Lower lobe of right lung (tissue), 2 donors: ENCODE measurements at regions not wholly inside any gene's neighbourhood (a gene's known extent, or its start where the extent isn't known, plus 50 kb on each side); places are given as distances from the start of the nearest gene placed in this dataset.

Experiments
- ATAC-seq, 2 donors: fragments of 200-7000 bp; cut with Tn5 transposase; one replicate each; pipeline ENCODE4 v1.9.1; 2020 to 2022; ENCODE audit warnings: mild to moderate bottlenecking in 2 of 2, moderate library complexity in 2 of 2
- DNase-seq: peaks from one replicate; pipeline ENCODE4 v3.0.0-alpha.2; 2020
- H3K27ac ChIP-seq: fragments of 200-600 bp; one replicate; pipeline ENCODE4 v1.8.0; 2022
- H3K27me3 ChIP-seq: fragments of 200-600 bp; one replicate; pipeline ENCODE4 v1.8.0; 2022; ENCODE audit warnings: low read depth
- H3K36me3 ChIP-seq: fragments of 200-600 bp; one replicate; pipeline ENCODE4 v1.8.0; 2022; ENCODE audit warnings: mild to moderate bottlenecking
- H3K4me1 ChIP-seq: fragments of 200-600 bp; one replicate; pipeline ENCODE4 v1.8.0; 2022
- H3K4me3 ChIP-seq: fragments of 200-600 bp; one replicate; pipeline ENCODE4 v1.8.0; 2022; ENCODE audit warnings: mild to moderate bottlenecking
- H3K9me3 ChIP-seq: fragments of 200-600 bp; one replicate; pipeline ENCODE4 v1.8.0; 2022
- intact Hi-C: fragments of 100-400 bp; cut with DNase I; formaldehyde crosslinking; loops from one replicate; pipeline ENCODE4 v1.11.0; 2022
- TF ChIP-seq, protein P1 (sequence below): fragments of 200-600 bp; IDR thresholded peaks from one replicate; pipeline ENCODE4 v1.8.0; 2022; ENCODE audit warnings: antibody characterized with exemption, mild to moderate bottlenecking
- donor health status: DM: no; HTN: yes; CAD: no; lungs with severe emphysema.

DNA sequence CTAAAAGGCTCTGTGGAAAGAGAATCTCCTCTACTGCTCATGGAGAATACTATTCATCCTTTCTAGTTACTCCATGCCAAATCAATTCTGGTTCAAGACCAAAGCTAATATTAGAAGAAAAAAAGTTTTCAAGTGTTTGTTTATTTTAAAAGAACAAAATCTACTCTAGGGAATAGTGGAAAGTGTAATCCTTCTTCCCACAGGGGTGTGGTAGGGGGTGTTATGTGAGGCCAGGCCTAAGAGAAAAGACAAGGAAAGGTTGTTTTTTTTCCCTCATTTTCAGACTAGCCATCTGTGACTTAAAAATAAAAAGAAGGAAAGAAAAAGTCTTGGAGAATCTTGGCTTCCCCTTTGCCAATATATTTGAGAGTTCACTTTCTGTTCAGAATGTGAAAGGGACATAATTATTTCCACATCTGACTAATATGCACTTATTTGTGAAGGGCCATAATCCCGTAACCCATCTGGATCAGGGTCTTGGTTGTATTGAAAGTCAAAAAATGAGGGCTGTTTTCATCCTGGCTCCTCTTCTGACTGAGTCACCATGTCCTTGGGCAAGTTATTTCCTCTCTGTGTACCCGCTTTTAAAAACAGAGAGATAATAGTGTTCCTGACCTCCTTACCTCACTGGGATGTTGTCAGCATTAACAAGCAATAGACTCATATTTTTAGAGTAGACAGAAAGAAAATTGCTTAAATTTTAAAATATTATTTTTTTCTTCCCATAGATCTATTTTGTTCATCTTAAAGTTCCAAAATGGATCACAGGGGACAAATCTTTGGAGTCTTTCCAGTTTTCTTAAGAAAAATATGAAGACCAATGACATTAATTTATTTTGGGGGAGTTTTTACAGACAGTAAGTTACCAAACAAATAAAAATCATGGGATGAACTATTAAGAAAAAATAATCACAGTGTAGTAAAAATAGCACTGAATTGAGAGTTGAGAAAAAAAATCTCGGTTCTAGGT is 233.7 kb downstream of the IBTK start:
- intact Hi-C loops = no loop called here
- peak overlapping the region; percentile 60 for H3K27ac ChIP-seq
- no peak for DNase-seq
- H3K9me3 ChIP-seq = no peaks in the 10 kb centered on the region
- no peak overlapping the region for H3K4me3 ChIP-seq
- no peaks in the 10 kb centered on the region for H3K36me3 ChIP-seq
- TF ChIP-seq, protein P1, sequence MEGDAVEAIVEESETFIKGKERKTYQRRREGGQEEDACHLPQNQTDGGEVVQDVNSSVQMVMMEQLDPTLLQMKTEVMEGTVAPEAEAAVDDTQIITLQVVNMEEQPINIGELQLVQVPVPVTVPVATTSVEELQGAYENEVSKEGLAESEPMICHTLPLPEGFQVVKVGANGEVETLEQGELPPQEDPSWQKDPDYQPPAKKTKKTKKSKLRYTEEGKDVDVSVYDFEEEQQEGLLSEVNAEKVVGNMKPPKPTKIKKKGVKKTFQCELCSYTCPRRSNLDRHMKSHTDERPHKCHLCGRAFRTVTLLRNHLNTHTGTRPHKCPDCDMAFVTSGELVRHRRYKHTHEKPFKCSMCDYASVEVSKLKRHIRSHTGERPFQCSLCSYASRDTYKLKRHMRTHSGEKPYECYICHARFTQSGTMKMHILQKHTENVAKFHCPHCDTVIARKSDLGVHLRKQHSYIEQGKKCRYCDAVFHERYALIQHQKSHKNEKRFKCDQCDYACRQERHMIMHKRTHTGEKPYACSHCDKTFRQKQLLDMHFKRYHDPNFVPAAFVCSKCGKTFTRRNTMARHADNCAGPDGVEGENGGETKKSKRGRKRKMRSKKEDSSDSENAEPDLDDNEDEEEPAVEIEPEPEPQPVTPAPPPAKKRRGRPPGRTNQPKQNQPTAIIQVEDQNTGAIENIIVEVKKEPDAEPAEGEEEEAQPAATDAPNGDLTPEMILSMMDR = no peak
- no peaks in the 10 kb centered on the region for H3K27me3 ChIP-seq
- peaks cover 29% of the 10 kb centered on the region for H3K4me1 ChIP-seq
- ATAC-seq = peak; percentile 34 to 39

GRCh38 chr6:82006027-82006738 is 241.4 kb downstream of the IBTK start:
- Histone ChIP-seq H3K4me1 (no peaks in the 10 kb centered on the region), H3K9me3 (peaks cover 3% of the 10 kb centered on the region), H3K36me3 (no peaks in the 10 kb centered on the region), H3K4me3 (no peak overlapping the region), H3K27me3 (no peaks in the 10 kb centered on the region), H3K27ac (no peak overlapping the region)
- peak; percentile 18 for DNase-seq
- TF ChIP-seq, protein P1 = peak; percentile 54
- ATAC-seq = peak; percentile 62 to 68
- intact Hi-C loops = no loop called here

- H3K27me3 ChIP-seq = no peaks in the 10 kb centered on the region
- H3K36me3 ChIP-seq = no peaks in the 10 kb centered on the region
- H3K4me1 ChIP-seq = no peaks in the 10 kb centered on the region
- ATAC-seq = no peak
- intact Hi-C loops = no loop called here
- H3K27ac ChIP-seq = no peak overlapping the region
- no peaks in the 10 kb centered on the region for H3K9me3 ChIP-seq
- TF ChIP-seq, protein P1 = no peak
- no peak overlapping the region for H3K4me3 ChIP-seq
- DNase-seq = no peak
Measured at GRCh38 chr6:82000551-82000950, 247.0 kb downstream of the IBTK start.

- Histone ChIP-seq H3K4me1 (no peaks in the 10 kb centered on the region), H3K27me3 (no peaks in the 10 kb centered on the region), H3K27ac (no peak overlapping the region), H3K36me3 (no peaks in the 10 kb centered on the region), H3K4me3 (no peak overlapping the region), H3K9me3 (no peaks in the 10 kb centered on the region)
- intact Hi-C loops = no loop called here
- DNase-seq = no peak
- ATAC-seq = no peak
- TF ChIP-seq, protein P1 = no peak
Measured at GRCh38 chr6:81999826-82000225, 247.3 kb upstream of the TENT5A start.

- ATAC-seq (no peak), DNase-seq (no peak)
- intact Hi-C loops = no loop called here
- H3K36me3 ChIP-seq = no peaks in the 10 kb centered on the region
- H3K4me3 ChIP-seq = no peak overlapping the region
- no peaks in the 10 kb centered on the region for H3K4me1 ChIP-seq
- no peak overlapping the region for H3K27ac ChIP-seq
- TF ChIP-seq, protein P1 = no peak
- no peaks in the 10 kb centered on the region for H3K9me3 ChIP-seq
- no peaks in the 10 kb centered on the region for H3K27me3 ChIP-seq
Measured at GRCh38 chr6:81999270-81999669, 246.8 kb upstream of the TENT5A start.
